Cerebellar cortex (tissue), 1 donor: ENCODE measurements at regions not wholly inside any gene's neighbourhood (a gene's known extent, or its start where the extent isn't known, plus 50 kb on each side); places are given as distances from the start of the nearest gene placed in this dataset.

Experiments used
- DNase-seq: peaks from one replicate; pipeline ENCODE4 v3.0.0-alpha.2; 2015; ENCODE audit warnings: low spot score

- DNase-seq = no peak
Measured at GRCh38 chr7:67683628-67684027, 687.0 kb downstream of the TYW1 start.

DNA sequence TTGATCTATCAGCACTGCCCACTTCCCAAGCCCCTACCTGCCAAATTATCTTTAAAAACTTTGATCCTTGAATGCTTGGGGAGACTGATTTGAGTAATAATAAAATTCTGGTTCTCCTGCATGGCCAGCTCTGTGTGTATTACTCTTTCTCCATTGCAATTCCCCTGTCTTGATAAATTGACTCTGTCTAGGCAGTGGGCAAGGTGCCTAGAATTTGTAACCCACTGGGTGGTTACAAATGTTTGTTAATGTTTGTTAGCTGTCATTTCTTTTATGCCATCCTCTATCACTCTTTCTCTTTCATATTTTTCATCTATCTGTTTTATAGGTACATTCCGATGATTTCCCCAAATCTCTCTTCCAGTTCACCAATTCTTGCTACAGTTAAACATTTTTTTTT, 694.1 kb downstream of the TYW1 start:
- no peak for DNase-seq

GRCh38 chr7:67692425-67692824, 695.8 kb downstream of the TYW1 start:
- no peak for DNase-seq

DNA sequence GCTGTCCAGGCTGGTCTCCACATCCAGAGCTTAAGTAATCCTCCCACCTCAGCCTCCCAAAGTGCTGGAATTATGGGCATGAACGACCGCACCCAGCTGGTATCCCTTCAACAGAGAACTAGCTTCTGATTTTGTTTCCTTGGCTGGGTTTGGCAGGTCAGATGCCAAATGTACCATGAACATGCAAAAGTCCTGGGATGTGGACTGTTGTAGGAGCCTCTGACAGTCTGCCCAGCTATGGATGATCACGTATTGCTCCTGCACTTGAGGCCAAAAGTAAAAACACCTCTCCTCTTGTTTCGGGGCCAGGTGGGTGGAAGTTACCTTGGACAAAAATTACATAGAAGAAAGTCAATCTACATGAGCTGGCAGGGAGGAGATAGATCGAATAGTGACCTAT, 699.5 kb downstream of the TYW1 start:
- DNase-seq = no peak

DNA sequence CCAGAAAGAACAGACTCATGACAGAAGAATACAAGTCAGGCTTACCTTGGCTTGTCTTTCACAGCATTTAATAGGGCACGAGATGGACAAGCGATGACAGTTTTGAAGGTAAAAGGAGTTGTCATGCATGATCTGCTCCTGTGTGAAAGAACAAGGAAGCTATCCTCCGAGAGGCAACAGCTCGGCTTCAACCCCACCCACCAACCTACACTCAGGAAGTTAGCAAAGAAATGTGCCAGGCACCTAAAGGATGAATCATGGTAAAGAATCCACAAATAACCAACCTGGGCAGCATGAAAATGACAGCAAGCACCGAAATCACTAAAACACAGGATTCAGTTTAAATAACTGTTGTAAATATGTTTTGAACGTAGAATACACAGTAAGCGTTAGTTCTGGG, 700.2 kb downstream of the TYW1 start:
- no peak for DNase-seq

DNA sequence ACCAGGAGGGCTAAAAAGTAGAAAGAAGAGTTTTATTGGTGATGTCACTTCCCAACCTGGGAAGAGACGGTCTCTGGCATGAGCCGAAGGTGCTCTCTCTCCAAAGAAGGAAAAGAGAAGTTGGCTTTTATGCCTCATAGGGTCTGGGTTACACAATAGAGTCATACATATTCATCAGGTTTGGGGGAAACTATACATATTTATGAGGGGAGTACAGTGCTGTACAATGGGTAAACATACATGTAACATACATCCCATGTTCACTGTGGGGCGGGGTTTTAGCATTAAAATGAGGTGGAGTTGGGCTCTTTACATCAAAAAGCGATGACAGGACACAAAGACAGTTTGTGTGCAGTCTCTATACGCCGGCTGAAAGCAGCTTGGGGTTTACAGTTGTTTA, 701.7 kb downstream of the TYW1 start:
- no peak for DNase-seq

GRCh38 chr7:67705850-67706249, 709.2 kb downstream of the TYW1 start:
- no peak for DNase-seq

DNA sequence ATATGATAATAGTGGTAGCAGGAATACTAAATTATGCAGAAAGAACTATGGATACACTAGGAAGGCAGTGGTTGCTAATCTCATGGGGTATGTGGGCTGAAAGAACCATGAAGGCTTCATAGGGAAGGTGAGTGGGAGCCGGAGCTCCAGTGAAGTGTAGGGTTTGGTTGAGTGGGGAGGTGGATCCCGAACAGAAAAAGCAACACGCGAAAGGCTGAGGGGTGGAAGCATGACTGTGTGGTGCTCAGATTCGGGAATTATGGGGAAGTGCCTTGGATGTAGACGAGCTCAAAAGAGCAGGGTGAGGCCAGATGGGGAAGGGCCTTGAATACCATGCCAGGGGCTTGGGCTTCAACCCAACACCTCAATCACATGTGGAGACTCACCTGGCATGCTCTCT, 715.1 kb downstream of the TYW1 start:
- DNase-seq = no peak

DNA sequence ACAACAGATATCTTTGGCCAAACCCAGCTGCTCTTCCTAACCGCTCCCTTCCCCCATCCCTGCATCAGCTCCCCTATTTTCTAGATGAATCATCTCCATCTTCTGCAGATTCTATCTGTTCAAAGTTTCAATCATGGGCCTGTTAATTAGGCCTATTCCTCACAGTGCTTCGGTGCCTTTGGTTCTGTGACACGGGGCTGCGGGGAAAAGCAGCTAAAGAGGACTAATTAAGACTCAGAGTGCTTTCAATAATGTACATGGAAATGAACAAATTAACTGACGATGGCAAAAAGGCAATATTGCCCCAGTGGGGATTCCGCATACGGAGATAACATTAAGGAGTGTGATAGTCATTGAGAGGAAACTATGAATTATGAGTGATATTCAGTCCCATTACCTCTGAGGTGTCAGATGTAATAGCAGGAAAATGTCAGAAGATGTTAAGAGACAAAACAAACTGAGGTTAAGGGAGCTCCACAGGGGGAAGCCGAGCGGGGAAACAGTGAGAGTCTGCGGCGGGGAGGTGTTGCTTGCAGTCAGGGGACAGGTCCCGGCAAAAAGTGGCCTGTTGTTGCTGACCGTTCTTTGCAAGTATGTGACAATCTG, 716.9 kb downstream of the TYW1 start:
- no peak for DNase-seq

GRCh38 chr7:67716729-67717128, 720.1 kb downstream of the TYW1 start:
- DNase-seq = no peak

GRCh38 chr7:67723591-67723990, 727.0 kb downstream of the TYW1 start:
- DNase-seq = no peak

DNA sequence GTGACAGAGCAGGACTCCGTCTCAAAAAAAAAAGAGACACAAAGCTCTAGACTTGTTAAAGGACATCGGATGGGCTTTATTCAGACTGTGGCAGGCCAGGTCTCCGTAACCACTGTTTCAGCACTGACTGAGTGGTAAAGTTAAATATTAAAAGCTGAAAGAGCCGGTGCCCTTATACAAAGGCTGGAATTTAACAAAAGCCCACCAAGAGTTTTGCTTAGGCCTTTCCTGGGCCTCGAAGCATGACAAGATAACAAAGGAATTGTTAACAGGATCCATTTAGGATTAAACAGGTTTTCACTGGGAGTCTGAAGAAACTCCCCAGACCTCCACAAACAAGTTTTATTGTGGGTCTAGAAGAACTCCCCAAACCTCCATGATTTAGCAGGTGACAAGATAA, 727.8 kb downstream of the TYW1 start:
- no peak for DNase-seq

DNA sequence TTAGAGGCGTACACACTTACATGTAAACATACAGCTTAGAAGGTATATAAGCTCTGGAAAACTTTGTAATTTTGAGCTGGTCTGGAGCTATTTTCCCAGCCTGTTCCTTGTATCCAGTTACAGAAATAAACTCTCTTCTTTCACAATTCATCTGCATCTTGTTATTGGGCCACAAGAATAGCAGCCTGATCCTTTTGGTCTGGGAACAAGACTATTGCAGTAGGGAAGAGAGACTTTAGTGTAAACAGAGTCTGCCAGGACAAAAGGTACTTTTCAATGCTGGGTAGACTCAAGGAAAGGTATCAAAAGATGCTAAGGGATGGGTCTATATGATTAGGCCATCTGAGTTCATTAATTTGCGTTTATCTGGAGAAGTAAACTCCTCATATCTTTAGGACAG, 728.3 kb downstream of the TYW1 start:
- no peak for DNase-seq

DNA sequence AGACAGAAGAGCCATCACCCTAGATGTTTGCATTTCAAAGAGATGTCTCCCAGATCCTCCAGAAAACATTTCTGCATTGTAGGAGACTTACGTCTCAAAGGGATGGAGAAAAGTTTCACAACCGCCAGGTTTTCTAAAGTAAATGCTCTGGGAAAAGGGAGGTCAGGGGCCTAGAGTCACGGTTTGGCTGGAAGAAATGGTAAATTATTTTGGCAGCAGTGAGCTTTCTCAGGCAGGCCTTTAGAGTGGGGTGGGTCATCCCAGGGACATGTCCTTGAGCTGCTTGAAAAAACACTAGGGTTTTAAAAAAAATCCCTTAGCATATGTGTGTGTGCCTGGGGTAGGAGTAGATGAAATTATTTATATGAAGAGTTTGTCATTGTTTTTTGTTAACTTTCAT, 728.8 kb downstream of the TYW1 start:
- DNase-seq = no peak

- no peak for DNase-seq
Measured at GRCh38 chr7:67729771-67730170, 733.1 kb downstream of the TYW1 start.

DNA sequence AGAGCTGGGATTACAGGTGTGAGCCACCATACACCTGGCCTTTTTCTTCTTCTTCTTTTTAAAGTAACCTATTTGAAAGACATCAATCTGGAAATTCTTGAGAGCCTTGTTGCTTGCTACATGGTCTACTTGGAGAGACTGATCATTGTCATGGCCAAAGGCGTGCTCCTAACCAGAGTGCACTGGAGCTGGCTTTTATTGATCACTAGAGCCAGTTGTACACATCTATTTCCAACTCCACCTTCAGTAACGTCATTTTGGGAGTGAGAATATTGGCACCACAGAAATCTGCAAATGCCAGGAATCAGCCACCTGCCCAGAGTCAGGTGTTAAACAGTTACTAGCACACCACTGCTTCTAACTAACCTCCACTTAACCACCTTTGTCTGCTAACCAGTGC, 735.1 kb downstream of the TYW1 start:
- DNase-seq = no peak

GRCh38 chr7:67732898-67733297, 736.3 kb downstream of the TYW1 start:
- no peak for DNase-seq

DNA sequence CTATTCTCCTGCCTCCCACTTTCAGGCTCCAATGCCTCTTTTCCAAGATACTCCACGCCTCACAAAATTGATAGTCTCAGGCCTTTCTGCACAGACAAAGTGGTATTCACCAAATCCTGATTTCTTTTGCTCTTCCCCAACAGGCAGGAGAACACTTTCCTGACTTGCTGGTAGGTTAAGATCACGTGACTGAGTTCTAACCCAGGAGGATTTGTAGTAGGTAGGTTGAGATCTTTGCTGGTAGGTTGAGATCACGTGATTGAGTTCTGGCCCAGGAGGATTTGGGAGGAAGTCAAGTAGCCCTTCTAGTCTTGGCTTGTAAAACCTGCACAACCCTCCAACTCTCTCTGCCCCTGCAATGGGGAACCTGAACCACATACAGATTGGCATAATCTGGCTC, 741.5 kb downstream of the TYW1 start:
- no peak for DNase-seq

DNA sequence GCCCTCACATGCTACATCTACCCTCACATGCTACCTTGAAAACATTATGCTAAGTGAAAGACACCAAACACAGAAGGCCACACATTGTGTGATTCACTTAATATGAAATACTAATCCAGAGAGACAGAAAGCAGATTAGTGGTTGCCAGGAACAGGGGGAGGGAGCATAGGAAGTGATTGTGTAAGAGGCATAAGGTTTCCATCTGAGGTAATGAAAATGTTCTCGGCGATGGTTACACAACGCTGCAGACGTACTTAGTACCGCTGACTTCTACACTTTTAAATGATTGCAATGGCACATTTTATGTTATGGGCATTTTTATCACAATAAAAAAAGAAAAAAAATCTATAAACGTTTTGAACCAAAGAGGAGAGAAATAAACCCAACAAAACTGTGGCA, 742.3 kb downstream of the TYW1 start:
- peak; percentile 28 for DNase-seq

- DNase-seq = no peak
Measured at GRCh38 chr7:67743501-67743900, 746.9 kb downstream of the TYW1 start.

- no peak for DNase-seq
Measured at GRCh38 chr7:67752227-67752626, 755.6 kb downstream of the TYW1 start.

GRCh38 chr7:67753891-67754290, 757.3 kb downstream of the TYW1 start:
- no peak for DNase-seq

- DNase-seq = no peak
Measured at GRCh38 chr7:67754651-67755050, 758.0 kb downstream of the TYW1 start.

DNA sequence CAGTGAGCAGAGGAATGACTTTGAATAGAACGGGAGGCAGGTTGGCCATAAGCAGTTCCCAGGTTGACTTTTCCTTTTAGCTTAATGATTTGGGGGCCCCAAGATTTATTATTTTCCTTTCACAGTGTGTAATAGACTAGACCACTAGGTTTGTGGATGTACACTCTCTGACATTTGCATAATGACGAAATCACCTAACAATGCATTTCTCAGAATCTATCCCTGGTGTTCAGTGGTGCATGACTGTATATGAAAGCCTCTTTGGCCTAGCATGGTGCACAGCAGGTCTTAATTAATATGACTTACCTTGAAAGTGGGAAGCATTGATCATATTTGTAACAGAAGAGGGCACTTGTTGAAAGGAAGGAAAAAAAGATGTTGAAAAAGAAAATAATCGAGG, 761.9 kb downstream of the TYW1 start:
- no peak for DNase-seq

GRCh38 chr7:67760971-67761370, 764.3 kb downstream of the TYW1 start:
- no peak for DNase-seq
